ENCODE measurements at regions not wholly inside any gene's neighbourhood (a gene's known extent, or its start where the extent isn't known, plus 50 kb on each side); places are given as distances from the start of the nearest gene placed in this dataset.

DNA sequence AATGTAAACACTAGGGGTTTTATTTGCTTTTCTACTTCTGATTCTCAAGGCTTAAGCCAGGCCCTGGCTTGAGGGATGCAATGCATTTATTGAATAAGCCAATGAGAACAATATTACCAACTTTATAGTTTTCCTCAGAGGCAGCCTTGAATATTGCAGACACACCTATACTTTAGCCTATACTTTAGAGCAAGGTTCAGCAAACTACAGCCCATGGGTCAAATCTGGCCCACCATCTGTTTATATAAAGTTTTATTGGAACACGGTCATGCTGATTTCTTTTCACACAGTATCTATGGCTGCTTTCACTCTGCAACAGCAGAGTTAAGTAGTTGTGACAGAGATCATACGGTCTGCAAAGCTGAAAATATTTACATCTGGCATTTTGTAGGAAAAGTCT, 50.3 kb upstream of the E2F8 start:
- TF ChIP-seq POLR2A (IDR thresholded peaks at IDR 0.05) = no peak
- no peak for TF ChIP-seq CTCF (IDR thresholded peaks at IDR 0.05)

All from adrenal gland (tissue), 5 donors.